Activated CD4-positive, alpha-beta memory T cell treated with anti-CD3 and anti-CD28 coated beads, Interleukin-2, amount 10 ng/mL, durations not matched to agents 7 days and 5 days (primary cell): ENCODE measurements at regions not wholly inside any gene's neighbourhood (a gene's known extent, or its start where the extent isn't known, plus 50 kb on each side); places are given as distances from the start of the nearest gene placed in this dataset.

Experiments
- CTCF ChIA-PET: fragments of 350-600 bp; sonication (Branson Sonifier 250); formaldehyde crosslinking; loops from one replicate; lab custom pipeline; 2021; ENCODE audit warnings: antibody characterized with exemption, inconsistent platforms; lab: Charles Lee
- POLR2A ChIA-PET: fragments of 350-600 bp; sonication (Branson Sonifier 250); formaldehyde crosslinking; loops from one replicate; lab custom pipeline; 2021; ENCODE audit warnings: antibody characterized with exemption; lab: Charles Lee
- DNase-seq: peaks from one replicate; pipeline ENCODE4 v3.0.0-alpha.2; 2020
- H3K27ac Mint-ChIP-seq: one replicate; pipeline ENCODE4 v1.8.0; 2021; ENCODE audit warnings: mild to moderate bottlenecking, mixed read lengths
- H3K27me3 Mint-ChIP-seq: one replicate; pipeline ENCODE4 v1.8.0; 2021; ENCODE audit warnings: mixed read lengths
- H3K36me3 Mint-ChIP-seq: one replicate; pipeline ENCODE4 v1.8.0; 2021; ENCODE audit warnings: low read depth, mixed read lengths
- H3K4me1 Mint-ChIP-seq: one replicate; pipeline ENCODE4 v1.8.0; 2021; ENCODE audit warnings: mixed read lengths
- H3K4me3 Mint-ChIP-seq: one replicate; pipeline ENCODE4 v1.8.0; 2021; ENCODE audit warnings: mild to moderate bottlenecking, mixed read lengths
- H3K9me3 Mint-ChIP-seq: one replicate; pipeline ENCODE4 v1.8.0; 2021; ENCODE audit warnings: mixed read lengths

GRCh38 chr4:187417721-187418120 lies 577.9 kb upstream of the ZFP42 start:
- CTCF ChIA-PET, result no interaction called here
- POLR2A ChIA-PET, result no interaction called here
- Mint-ChIP-seq H3K36me3 (no peaks in the 10 kb centered on the region), H3K4me1 (no peaks in the 10 kb centered on the region), H3K9me3 (peaks cover 9% of the 10 kb centered on the region), H3K27me3 (no peaks in the 10 kb centered on the region), H3K4me3 (no peak overlapping the region), H3K27ac (no peak overlapping the region)
- no peak for DNase-seq

GRCh38 chr4:187422655-187423054 lies 572.9 kb upstream of the ZFP42 start:
- POLR2A ChIA-PET, result no interaction called here
- DNase-seq, result no peak
- Mint-ChIP-seq H3K27ac (no peak overlapping the region), H3K4me1 (no peaks in the 10 kb centered on the region), H3K36me3 (no peaks in the 10 kb centered on the region), H3K4me3 (no peak overlapping the region), H3K9me3 (peaks cover 7% of the 10 kb centered on the region), H3K27me3 (no peaks in the 10 kb centered on the region)
- CTCF ChIA-PET, result no interaction called here

- Mint-ChIP-seq H3K4me3 (no peak overlapping the region), H3K27ac (no peak overlapping the region), H3K36me3 (no peaks in the 10 kb centered on the region), H3K9me3 (peaks cover 4% of the 10 kb centered on the region), H3K4me1 (no peaks in the 10 kb centered on the region), H3K27me3 (no peaks in the 10 kb centered on the region)
- CTCF ChIA-PET, result no interaction called here
- DNase-seq, result no peak
- POLR2A ChIA-PET, result no interaction called here
These were observed 570.9 kb upstream of the ZFP42 start for GRCh38 chr4:187424636-187425035.

- H3K9me3 Mint-ChIP-seq, result peaks cover 4% of the 10 kb centered on the region
- no peaks in the 10 kb centered on the region for H3K27me3 Mint-ChIP-seq
- no peak for DNase-seq
- no peak overlapping the region for H3K4me3 Mint-ChIP-seq
- H3K4me1 Mint-ChIP-seq, result no peaks in the 10 kb centered on the region
- H3K27ac Mint-ChIP-seq, result no peak overlapping the region
- H3K36me3 Mint-ChIP-seq, result no peaks in the 10 kb centered on the region
- CTCF ChIA-PET, result no interaction called here
- POLR2A ChIA-PET, result no interaction called here
These were observed 569.1 kb upstream of the ZFP42 start for GRCh38 chr4:187426511-187426910.

GRCh38 chr4:187432310-187432709 lies 563.3 kb upstream of the ZFP42 start:
- CTCF ChIA-PET, result no interaction called here
- peaks cover 12% of the 10 kb centered on the region for H3K9me3 Mint-ChIP-seq
- H3K27ac Mint-ChIP-seq, result no peak overlapping the region
- POLR2A ChIA-PET, result no interaction called here
- no peaks in the 10 kb centered on the region for H3K4me1 Mint-ChIP-seq
- H3K4me3 Mint-ChIP-seq, result no peak overlapping the region
- no peaks in the 10 kb centered on the region for H3K27me3 Mint-ChIP-seq
- H3K36me3 Mint-ChIP-seq, result no peaks in the 10 kb centered on the region
- no peak for DNase-seq

- Mint-ChIP-seq H3K27me3 (no peaks in the 10 kb centered on the region), H3K4me3 (no peak overlapping the region), H3K27ac (no peak overlapping the region), H3K9me3 (peaks cover 12% of the 10 kb centered on the region), H3K4me1 (no peaks in the 10 kb centered on the region), H3K36me3 (no peaks in the 10 kb centered on the region)
- no peak for DNase-seq
- POLR2A ChIA-PET, result no interaction called here
- CTCF ChIA-PET, result no interaction called here
These were observed 562.4 kb upstream of the ZFP42 start for GRCh38 chr4:187433141-187433540.

- peaks cover 10% of the 10 kb centered on the region for H3K9me3 Mint-ChIP-seq
- no peaks in the 10 kb centered on the region for H3K4me1 Mint-ChIP-seq
- no peak overlapping the region for H3K27ac Mint-ChIP-seq
- H3K36me3 Mint-ChIP-seq, result no peaks in the 10 kb centered on the region
- no peaks in the 10 kb centered on the region for H3K27me3 Mint-ChIP-seq
- no peak overlapping the region for H3K4me3 Mint-ChIP-seq
- ChIA-PET POLR2A (no interaction called here), CTCF (no interaction called here)
- no peak for DNase-seq
These were observed 559.3 kb upstream of the ZFP42 start for GRCh38 chr4:187436251-187436650.

GRCh38 chr4:187444061-187444460 lies 551.5 kb upstream of the ZFP42 start:
- Mint-ChIP-seq H3K27ac (no peak overlapping the region), H3K36me3 (no peaks in the 10 kb centered on the region), H3K4me3 (no peak overlapping the region), H3K9me3 (peaks cover 8% of the 10 kb centered on the region), H3K27me3 (no peaks in the 10 kb centered on the region), H3K4me1 (no peaks in the 10 kb centered on the region)
- no peak for DNase-seq
- ChIA-PET CTCF (no interaction called here), POLR2A (no interaction called here)

GRCh38 chr4:187449702-187450101 lies 545.9 kb upstream of the ZFP42 start:
- POLR2A ChIA-PET, result no interaction called here
- H3K27me3 Mint-ChIP-seq, result no peaks in the 10 kb centered on the region
- H3K27ac Mint-ChIP-seq, result no peak overlapping the region
- CTCF ChIA-PET, result no interaction called here
- H3K9me3 Mint-ChIP-seq, result peaks cover 2% of the 10 kb centered on the region
- H3K4me1 Mint-ChIP-seq, result no peaks in the 10 kb centered on the region
- DNase-seq, result no peak
- no peak overlapping the region for H3K4me3 Mint-ChIP-seq
- H3K36me3 Mint-ChIP-seq, result no peaks in the 10 kb centered on the region

GRCh38 chr4:187451776-187452175 lies 543.8 kb upstream of the ZFP42 start:
- Mint-ChIP-seq H3K27ac (no peak overlapping the region), H3K9me3 (peaks cover 5% of the 10 kb centered on the region), H3K4me1 (no peaks in the 10 kb centered on the region), H3K4me3 (no peak overlapping the region), H3K27me3 (no peaks in the 10 kb centered on the region), H3K36me3 (no peaks in the 10 kb centered on the region)
- ChIA-PET POLR2A (no interaction called here), CTCF (no interaction called here)
- no peak for DNase-seq

GRCh38 chr4:187460016-187460415 lies 535.6 kb upstream of the ZFP42 start:
- no peaks in the 10 kb centered on the region for H3K4me1 Mint-ChIP-seq
- no peaks in the 10 kb centered on the region for H3K27me3 Mint-ChIP-seq
- CTCF ChIA-PET, result no interaction called here
- H3K9me3 Mint-ChIP-seq, result peaks cover 9% of the 10 kb centered on the region
- no peak for DNase-seq
- POLR2A ChIA-PET, result no interaction called here
- no peaks in the 10 kb centered on the region for H3K36me3 Mint-ChIP-seq
- no peak overlapping the region for H3K27ac Mint-ChIP-seq
- H3K4me3 Mint-ChIP-seq, result no peak overlapping the region

- no peak overlapping the region for H3K4me3 Mint-ChIP-seq
- H3K27ac Mint-ChIP-seq, result no peak overlapping the region
- H3K4me1 Mint-ChIP-seq, result no peaks in the 10 kb centered on the region
- POLR2A ChIA-PET, result no interaction called here
- CTCF ChIA-PET, result no interaction called here
- no peaks in the 10 kb centered on the region for H3K27me3 Mint-ChIP-seq
- peaks cover 6% of the 10 kb centered on the region for H3K9me3 Mint-ChIP-seq
- DNase-seq, result no peak
- H3K36me3 Mint-ChIP-seq, result no peaks in the 10 kb centered on the region
These were observed 531.0 kb upstream of the ZFP42 start for GRCh38 chr4:187464573-187464972.

GRCh38 chr4:187467224-187467623 lies 528.3 kb upstream of the ZFP42 start:
- no peaks in the 10 kb centered on the region for H3K4me1 Mint-ChIP-seq
- no peaks in the 10 kb centered on the region for H3K36me3 Mint-ChIP-seq
- no peak for DNase-seq
- no peak overlapping the region for H3K4me3 Mint-ChIP-seq
- no peak overlapping the region for H3K27ac Mint-ChIP-seq
- H3K9me3 Mint-ChIP-seq, result peaks cover 6% of the 10 kb centered on the region
- no peaks in the 10 kb centered on the region for H3K27me3 Mint-ChIP-seq
- ChIA-PET CTCF (no interaction called here), POLR2A (no interaction called here)

GRCh38 chr4:187469627-187470026 lies 525.9 kb upstream of the ZFP42 start:
- no peak overlapping the region for H3K27ac Mint-ChIP-seq
- H3K27me3 Mint-ChIP-seq, result no peaks in the 10 kb centered on the region
- no peak overlapping the region for H3K4me3 Mint-ChIP-seq
- no peaks in the 10 kb centered on the region for H3K4me1 Mint-ChIP-seq
- ChIA-PET POLR2A (no interaction called here), CTCF (no interaction called here)
- peaks cover 3% of the 10 kb centered on the region for H3K9me3 Mint-ChIP-seq
- no peak for DNase-seq
- H3K36me3 Mint-ChIP-seq, result no peaks in the 10 kb centered on the region

- Mint-ChIP-seq H3K27ac (no peak overlapping the region), H3K9me3 (peaks cover 7% of the 10 kb centered on the region), H3K4me1 (no peaks in the 10 kb centered on the region), H3K27me3 (no peaks in the 10 kb centered on the region), H3K4me3 (no peak overlapping the region), H3K36me3 (no peaks in the 10 kb centered on the region)
- ChIA-PET CTCF (no interaction called here), POLR2A (no interaction called here)
- DNase-seq, result no peak
These were observed 525.5 kb upstream of the ZFP42 start for GRCh38 chr4:187470061-187470460.
